CD8-positive, alpha-beta memory T cell (primary cell): ENCODE measurements at regions not wholly inside any gene's neighbourhood (a gene's known extent, or its start where the extent isn't known, plus 50 kb on each side); places are given as distances from the start of the nearest gene placed in this dataset.

Experiments
- CTCF ChIA-PET: fragments of 350-600 bp; sonication (Branson Sonifier 250); formaldehyde crosslinking; loops from one replicate; lab custom pipeline; 2021; ENCODE audit warnings: antibody characterized with exemption; lab: Charles Lee
- POLR2A ChIA-PET: fragments of 350-600 bp; sonication (Branson Sonifier 250); formaldehyde crosslinking; loops from one replicate; lab custom pipeline; 2021; ENCODE audit warnings: antibody characterized with exemption; lab: Charles Lee
- DNase-seq, 5 donors: peaks; one replicate each; pipeline versions ENCODE4 v3.0.0 to v3.0.0-alpha.2; 2020 to 2022; ENCODE audit warnings: mixed read lengths in 1 of 5
- H3K27ac ChIP-seq: one replicate; pipeline ENCODE4 v1.7.0; 2013; ENCODE audit warnings: low read depth, mild to moderate bottlenecking, low read length, moderate library complexity
- H3K27me3 ChIP-seq: 2 replicates; pipeline ENCODE4 v1.7.0; 2013; ENCODE audit warnings: low read length, mild to moderate bottlenecking; ENCODE audit not compliant: insufficient read depth, poor library complexity, severe bottlenecking
- H3K36me3 ChIP-seq: 2 replicates; pipeline ENCODE4 v1.7.0; 2013; ENCODE audit warnings: mild to moderate bottlenecking, low read length, moderate library complexity; ENCODE audit not compliant: insufficient read depth
- H3K4me1 ChIP-seq: 2 replicates; pipeline ENCODE4 v1.7.0; 2013; ENCODE audit warnings: mild to moderate bottlenecking, low read length, moderate library complexity; ENCODE audit not compliant: insufficient read depth
- H3K4me3 ChIP-seq: 2 replicates; pipeline ENCODE4 v1.7.0; 2013; ENCODE audit warnings: mild to moderate bottlenecking, low read length
- H3K9me3 ChIP-seq: 2 replicates; pipeline ENCODE4 v1.7.0; 2013; ENCODE audit warnings: mild to moderate bottlenecking, low read length
- H3K27ac Mint-ChIP-seq, 8 donors: one replicate each; pipeline ENCODE4 v1.8.0; 2020 to 2021; ENCODE audit warnings: mixed read lengths in 8 of 8, mild to moderate bottlenecking in 6 of 8, inconsistent platforms in 3 of 8, moderate library complexity in 3 of 8
- H3K27me3 Mint-ChIP-seq, 2 donors: one replicate each; pipeline ENCODE4 v1.8.0; 2020 to 2021; ENCODE audit warnings: mixed read lengths in 2 of 2, mild to moderate bottlenecking in 1 of 2, moderate library complexity in 1 of 2
- H3K36me3 Mint-ChIP-seq, 3 donors: one replicate each; pipeline ENCODE4 v1.8.0; 2020 to 2021; ENCODE audit warnings: mixed read lengths in 3 of 3, inconsistent platforms in 1 of 3, mild to moderate bottlenecking in 1 of 3
- H3K4me1 Mint-ChIP-seq, 3 donors: one replicate each; pipeline ENCODE4 v1.8.0; 2020 to 2021; ENCODE audit warnings: mixed read lengths in 3 of 3, inconsistent platforms in 1 of 3, mild to moderate bottlenecking in 1 of 3
- H3K4me3 Mint-ChIP-seq, 7 donors: one replicate each; pipeline ENCODE4 v1.8.0; 2020 to 2021; ENCODE audit warnings: mixed read lengths in 7 of 7, mild to moderate bottlenecking in 6 of 7, moderate library complexity in 4 of 7, inconsistent platforms in 2 of 7
- H3K9me3 Mint-ChIP-seq, 5 donors: one replicate each; pipeline ENCODE4 v1.8.0; 2020 to 2022; ENCODE audit warnings: mixed read lengths in 5 of 5, mild to moderate bottlenecking in 3 of 5, moderate library complexity in 2 of 5, inconsistent platforms in 1 of 5

- Histone ChIP-seq H3K27ac (no peak overlapping the region), H3K4me1 (no peaks in the 10 kb centered on the region), H3K9me3 (no peaks in the 10 kb centered on the region), H3K36me3 (no peaks in the 10 kb centered on the region), H3K27me3 (no peaks in the 10 kb centered on the region), H3K4me3 (no peak overlapping the region)
- peaks cover 8 to 43% of the 10 kb centered on the region in 2 donors for H3K27me3 Mint-ChIP-seq
- ChIA-PET CTCF (no interaction called here), POLR2A (no interaction called here)
- H3K4me1 Mint-ChIP-seq: peaks cover 0 to 5% (median 0%) of the 10 kb centered on the region in 3 donors
- no peak overlapping the region for H3K27ac Mint-ChIP-seq
- no peak for DNase-seq
- no peak overlapping the region for H3K4me3 Mint-ChIP-seq
- no peaks in the 10 kb centered on the region for H3K36me3 Mint-ChIP-seq
- H3K9me3 Mint-ChIP-seq: no peaks in the 10 kb centered on the region
These were observed 217.7 kb downstream of the URB2 start for GRCh38 chr1:229843627-229844238.

GRCh38 chr1:229844675-229845074 is 218.6 kb downstream of the URB2 start:
- DNase-seq: no peak
- H3K27me3 Mint-ChIP-seq: peaks cover 8 to 40% of the 10 kb centered on the region in 2 donors
- Histone ChIP-seq H3K9me3 (no peaks in the 10 kb centered on the region), H3K27ac (no peak overlapping the region), H3K36me3 (no peaks in the 10 kb centered on the region), H3K27me3 (no peaks in the 10 kb centered on the region), H3K4me1 (no peaks in the 10 kb centered on the region), H3K4me3 (no peak overlapping the region)
- H3K27ac Mint-ChIP-seq: no peak overlapping the region
- H3K36me3 Mint-ChIP-seq: no peaks in the 10 kb centered on the region
- ChIA-PET POLR2A (no interaction called here), CTCF (no interaction called here)
- H3K4me3 Mint-ChIP-seq: no peak overlapping the region
- no peaks in the 10 kb centered on the region for H3K9me3 Mint-ChIP-seq
- H3K4me1 Mint-ChIP-seq: peaks cover 0 to 5% (median 0%) of the 10 kb centered on the region in 3 donors

GRCh38 chr1:229845410-229846138 is 219.5 kb downstream of the URB2 start:
- H3K9me3 ChIP-seq: no peaks in the 10 kb centered on the region
- no peak overlapping the region for H3K27ac Mint-ChIP-seq
- peaks cover 0 to 1% (median 0%) of the 10 kb centered on the region in 3 donors for H3K36me3 Mint-ChIP-seq
- no peaks in the 10 kb centered on the region for H3K27me3 ChIP-seq
- POLR2A ChIA-PET: no interaction called here
- DNase-seq: no peak
- no peaks in the 10 kb centered on the region for H3K4me1 ChIP-seq
- CTCF ChIA-PET: interaction anchor here (0.6 kb wide), 1 partner anchor 19 kb away, joined by 3 read pairs; no protein-coding TSS in a partner anchor
- peaks cover 13 to 42% of the 10 kb centered on the region in 2 donors for H3K27me3 Mint-ChIP-seq
- no peak overlapping the region for H3K4me3 ChIP-seq
- H3K9me3 Mint-ChIP-seq: no peaks in the 10 kb centered on the region
- no peaks in the 10 kb centered on the region for H3K36me3 ChIP-seq
- no peak overlapping the region for H3K27ac ChIP-seq
- no peak overlapping the region for H3K4me3 Mint-ChIP-seq
- peaks cover 0 to 5% (median 0%) of the 10 kb centered on the region in 3 donors for H3K4me1 Mint-ChIP-seq

GRCh38 chr1:229846351-229846750 is 220.3 kb downstream of the URB2 start:
- H3K27ac Mint-ChIP-seq: no peak overlapping the region

GRCh38 chr1:229848752-229849677 is 218.0 kb upstream of the GALNT2 start:
- Mint-ChIP-seq H3K9me3 (no peaks in the 10 kb centered on the region), H3K4me1 (no peaks in the 10 kb centered on the region), H3K4me3 (no peak overlapping the region), H3K27ac (no peak overlapping the region), H3K27me3 (peaks cover 20 to 42% of the 10 kb centered on the region in 2 donors), H3K36me3 (peaks cover 0 to 1% (median 0%) of the 10 kb centered on the region in 3 donors)
- ChIA-PET CTCF (interaction anchor here (0.8 to 1.7 kb wide), 3 partner anchors 9 to 188 kb away, joined by 3 to 4 read pairs (median 3); no protein-coding TSS in a partner anchor), POLR2A (no interaction called here)
- Histone ChIP-seq H3K27me3 (no peaks in the 10 kb centered on the region), H3K4me3 (no peak overlapping the region), H3K36me3 (no peaks in the 10 kb centered on the region), H3K27ac (no peak overlapping the region), H3K9me3 (no peaks in the 10 kb centered on the region), H3K4me1 (no peaks in the 10 kb centered on the region)
- no peak for DNase-seq

More at GRCh38 chr1:229846351-229846750, 220.3 kb downstream of the URB2 start:
- ChIA-PET CTCF (interaction anchor here (0.6 kb wide), 1 partner anchor 18 kb away, joined by 3 read pairs; no protein-coding TSS in a partner anchor), POLR2A (no interaction called here)
- H3K9me3 Mint-ChIP-seq: no peaks in the 10 kb centered on the region
- no peak overlapping the region for H3K4me3 Mint-ChIP-seq
- Histone ChIP-seq H3K36me3 (no peaks in the 10 kb centered on the region), H3K27ac (no peak overlapping the region), H3K4me1 (no peaks in the 10 kb centered on the region), H3K9me3 (no peaks in the 10 kb centered on the region), H3K27me3 (no peaks in the 10 kb centered on the region), H3K4me3 (no peak overlapping the region)
- peaks cover 17 to 42% of the 10 kb centered on the region in 2 donors for H3K27me3 Mint-ChIP-seq
- peaks cover 0 to 1% (median 0%) of the 10 kb centered on the region in 3 donors for H3K36me3 Mint-ChIP-seq
- H3K4me1 Mint-ChIP-seq: peaks cover 0 to 3% (median 0%) of the 10 kb centered on the region in 3 donors
- no peak for DNase-seq

- POLR2A ChIA-PET: no interaction called here
- Mint-ChIP-seq H3K27me3 (peaks cover 18 to 27% of the 10 kb centered on the region in 2 donors), H3K4me3 (no peak overlapping the region), H3K4me1 (peaks cover 2 to 10% (median 7%) of the 10 kb centered on the region in 3 donors), H3K36me3 (peaks cover 0 to 1% (median 0%) of the 10 kb centered on the region in 3 donors), H3K27ac (no peak overlapping the region), H3K9me3 (no peaks in the 10 kb centered on the region)
- Histone ChIP-seq H3K4me1 (no peaks in the 10 kb centered on the region), H3K36me3 (no peaks in the 10 kb centered on the region), H3K27ac (no peak overlapping the region), H3K9me3 (no peaks in the 10 kb centered on the region), H3K4me3 (no peak overlapping the region), H3K27me3 (no peaks in the 10 kb centered on the region)
- CTCF ChIA-PET: no interaction called here
- DNase-seq: no peak
These were observed 215.5 kb upstream of the GALNT2 start for GRCh38 chr1:229851511-229851910.

- peaks cover 0 to 1% (median 0%) of the 10 kb centered on the region in 3 donors for H3K36me3 Mint-ChIP-seq
- peak overlapping the region in 1 of 8 donors; percentile 17 for H3K27ac Mint-ChIP-seq
- Histone ChIP-seq H3K27me3 (no peaks in the 10 kb centered on the region), H3K9me3 (no peaks in the 10 kb centered on the region), H3K4me3 (no peak overlapping the region), H3K4me1 (no peaks in the 10 kb centered on the region), H3K36me3 (no peaks in the 10 kb centered on the region), H3K27ac (no peak overlapping the region)
- H3K9me3 Mint-ChIP-seq: no peaks in the 10 kb centered on the region
- H3K27me3 Mint-ChIP-seq: peaks cover 11 to 18% of the 10 kb centered on the region in 2 donors
- peaks cover 2 to 10% (median 7%) of the 10 kb centered on the region in 3 donors for H3K4me1 Mint-ChIP-seq
- ChIA-PET POLR2A (no interaction called here), CTCF (no interaction called here)
- DNase-seq: no peak
- peak overlapping the region in 1 of 7 donors; percentile 44 for H3K4me3 Mint-ChIP-seq
These were observed 213.3 kb upstream of the GALNT2 start for GRCh38 chr1:229853751-229854150.
